Activated CD8-positive, alpha-beta memory T cell treated with anti-CD3 and anti-CD28 coated beads, Interleukin-2, amount 10 ng/mL, durations not matched to agents 7 days and 5 days (primary cell): ENCODE measurements at regions not wholly inside any gene's neighbourhood (a gene's known extent, or its start where the extent isn't known, plus 50 kb on each side); places are given as distances from the start of the nearest gene placed in this dataset.
"Not testable (repeated sequence)": the region's sequence is repeated elsewhere in the genome, so short reads cannot be mapped to it uniquely, and the experiment has no call there.

Experiments
- ATAC-seq: fragments of 150-1000 bp; cut with Tn5 transposase; one replicate; pipeline ENCODE4 v1.10.0; 2021; ENCODE audit warnings: moderate library complexity
- CTCF ChIA-PET: fragments of 350-600 bp; sonication (Branson Sonifier 250); formaldehyde crosslinking; loops from one replicate; lab custom pipeline; 2021; ENCODE audit warnings: antibody characterized with exemption; lab: Charles Lee
- DNase-seq: peaks from one replicate; pipeline ENCODE4 v3.0.0-alpha.2; 2020
- H3K27ac Mint-ChIP-seq: one replicate; pipeline ENCODE4 v1.8.0; 2021; ENCODE audit warnings: mild to moderate bottlenecking, mixed read lengths
- H3K27me3 Mint-ChIP-seq: one replicate; pipeline ENCODE4 v1.8.0; 2021; ENCODE audit warnings: mixed read lengths
- H3K36me3 Mint-ChIP-seq: one replicate; pipeline ENCODE4 v1.8.0; 2021; ENCODE audit warnings: mild to moderate bottlenecking, mixed read lengths
- H3K4me1 Mint-ChIP-seq: one replicate; pipeline ENCODE4 v1.8.0; 2021; ENCODE audit warnings: mixed read lengths
- H3K4me3 Mint-ChIP-seq: one replicate; pipeline ENCODE4 v1.8.0; 2021; ENCODE audit warnings: mild to moderate bottlenecking, moderate library complexity, mixed read lengths
- H3K9me3 Mint-ChIP-seq: one replicate; pipeline ENCODE4 v1.8.0; 2022; ENCODE audit warnings: low read depth, mixed read lengths

- no peak overlapping the region for H3K4me3 Mint-ChIP-seq
- no peaks in the 10 kb centered on the region for H3K4me1 Mint-ChIP-seq
- H3K27me3 Mint-ChIP-seq, result no peaks in the 10 kb centered on the region
- DNase-seq (no peak), ATAC-seq (no peak)
- H3K9me3 Mint-ChIP-seq, result no peaks in the 10 kb centered on the region
- H3K36me3 Mint-ChIP-seq, result no peaks in the 10 kb centered on the region
- CTCF ChIA-PET, result interaction anchor here (1.2 kb wide), 1 partner anchor 57 kb away, joined by 3 read pairs; no protein-coding TSS in a partner anchor
- H3K27ac Mint-ChIP-seq, result no peak overlapping the region
These were observed 108.8 kb upstream of the TCF21 start for GRCh38 chr6:133779916-133780695.

GRCh38 chr6:133786016-133786415, 102.9 kb upstream of the TCF21 start:
- no peak for DNase-seq
- H3K9me3 Mint-ChIP-seq, result no peaks in the 10 kb centered on the region
- CTCF ChIA-PET, result no interaction called here
- ATAC-seq, result no peak
- no peaks in the 10 kb centered on the region for H3K4me1 Mint-ChIP-seq
- H3K27ac Mint-ChIP-seq, result no peak overlapping the region
- no peaks in the 10 kb centered on the region for H3K27me3 Mint-ChIP-seq
- H3K36me3 Mint-ChIP-seq, result no peaks in the 10 kb centered on the region
- H3K4me3 Mint-ChIP-seq, result no peak overlapping the region

- no peak for DNase-seq
- H3K36me3 Mint-ChIP-seq, result no peaks in the 10 kb centered on the region
- no peak overlapping the region for H3K4me3 Mint-ChIP-seq
- no peaks in the 10 kb centered on the region for H3K27me3 Mint-ChIP-seq
- no peak for ATAC-seq
- H3K4me1 Mint-ChIP-seq, result no peaks in the 10 kb centered on the region
- CTCF ChIA-PET, result no interaction called here
- no peak overlapping the region for H3K27ac Mint-ChIP-seq
- H3K9me3 Mint-ChIP-seq, result no peaks in the 10 kb centered on the region
These were observed 101.8 kb upstream of the TCF21 start for GRCh38 chr6:133787122-133787521.

- no peak overlapping the region for H3K27ac Mint-ChIP-seq
- ATAC-seq (no peak), DNase-seq (no peak)
- H3K27me3 Mint-ChIP-seq, result no peaks in the 10 kb centered on the region
- no peak overlapping the region for H3K4me3 Mint-ChIP-seq
- CTCF ChIA-PET, result no interaction called here
- no peaks in the 10 kb centered on the region for H3K9me3 Mint-ChIP-seq
- H3K36me3 Mint-ChIP-seq, result no peaks in the 10 kb centered on the region
- H3K4me1 Mint-ChIP-seq, result no peaks in the 10 kb centered on the region
These were observed 100.9 kb upstream of the TCF21 start for GRCh38 chr6:133787859-133788505.

- Mint-ChIP-seq H3K27ac (no peak overlapping the region), H3K4me3 (no peak overlapping the region), H3K9me3 (no peaks in the 10 kb centered on the region), H3K36me3 (no peaks in the 10 kb centered on the region), H3K27me3 (no peaks in the 10 kb centered on the region), H3K4me1 (no peaks in the 10 kb centered on the region)
- CTCF ChIA-PET, result no interaction called here
- DNase-seq (no peak), ATAC-seq (no peak)
These were observed 100.4 kb upstream of the TCF21 start for GRCh38 chr6:133788556-133788955.

GRCh38 chr6:133789449-133789848, 99.5 kb upstream of the TCF21 start:
- ATAC-seq, H3K36me3 Mint-ChIP-seq, DNase-seq, H3K27ac Mint-ChIP-seq, H3K27me3 Mint-ChIP-seq, H3K4me3 Mint-ChIP-seq, H3K4me1 Mint-ChIP-seq, CTCF ChIA-PET, H3K9me3 Mint-ChIP-seq: not testable (repeated sequence)

- H3K4me1 Mint-ChIP-seq, H3K27me3 Mint-ChIP-seq, DNase-seq, H3K36me3 Mint-ChIP-seq, ATAC-seq, H3K27ac Mint-ChIP-seq, H3K9me3 Mint-ChIP-seq, CTCF ChIA-PET, H3K4me3 Mint-ChIP-seq: not testable (repeated sequence)
These were observed 98.2 kb upstream of the TCF21 start for GRCh38 chr6:133790756-133791155.

- CTCF ChIA-PET, H3K36me3 Mint-ChIP-seq, H3K9me3 Mint-ChIP-seq, H3K27me3 Mint-ChIP-seq, H3K27ac Mint-ChIP-seq, DNase-seq, ATAC-seq, H3K4me1 Mint-ChIP-seq, H3K4me3 Mint-ChIP-seq: not testable (repeated sequence)
These were observed 93.9 kb upstream of the TCF21 start for GRCh38 chr6:133795051-133795450.

- DNase-seq (no peak), ATAC-seq (no peak)
- CTCF ChIA-PET, result interaction anchor here (0.6 kb wide), 1 partner anchor 22 kb away, joined by 3 read pairs; no protein-coding TSS in a partner anchor
- no peaks in the 10 kb centered on the region for H3K27me3 Mint-ChIP-seq
- H3K4me3 Mint-ChIP-seq, result no peak overlapping the region
- H3K27ac Mint-ChIP-seq, result no peak overlapping the region
- H3K36me3 Mint-ChIP-seq, result no peaks in the 10 kb centered on the region
- no peaks in the 10 kb centered on the region for H3K4me1 Mint-ChIP-seq
- H3K9me3 Mint-ChIP-seq, result no peaks in the 10 kb centered on the region
These were observed 92.7 kb upstream of the TCF21 start for GRCh38 chr6:133796235-133796634.

- no peak overlapping the region for H3K4me3 Mint-ChIP-seq
- CTCF ChIA-PET, result no interaction called here
- ATAC-seq (no peak), DNase-seq (no peak)
- no peaks in the 10 kb centered on the region for H3K9me3 Mint-ChIP-seq
- H3K36me3 Mint-ChIP-seq, result no peaks in the 10 kb centered on the region
- no peaks in the 10 kb centered on the region for H3K27me3 Mint-ChIP-seq
- no peaks in the 10 kb centered on the region for H3K4me1 Mint-ChIP-seq
- H3K27ac Mint-ChIP-seq, result no peak overlapping the region
These were observed 89.9 kb upstream of the TCF21 start for GRCh38 chr6:133799043-133799442.

GRCh38 chr6:133802861-133803260, 86.1 kb upstream of the TCF21 start:
- H3K27ac Mint-ChIP-seq, result no peak overlapping the region
- CTCF ChIA-PET, result no interaction called here
- ATAC-seq, result no peak
- H3K4me3 Mint-ChIP-seq, result no peak overlapping the region
- H3K36me3 Mint-ChIP-seq, result no peaks in the 10 kb centered on the region
- DNase-seq, result no peak
- H3K9me3 Mint-ChIP-seq, result no peaks in the 10 kb centered on the region
- H3K27me3 Mint-ChIP-seq, result peaks cover 4% of the 10 kb centered on the region
- no peaks in the 10 kb centered on the region for H3K4me1 Mint-ChIP-seq

GRCh38 chr6:133804265-133804664, 84.6 kb upstream of the TCF21 start:
- no peaks in the 10 kb centered on the region for H3K9me3 Mint-ChIP-seq
- H3K27me3 Mint-ChIP-seq, result peaks cover 7% of the 10 kb centered on the region
- CTCF ChIA-PET, result no interaction called here
- ATAC-seq, result no peak
- DNase-seq, result no peak
- H3K4me1 Mint-ChIP-seq, result no peaks in the 10 kb centered on the region
- H3K4me3 Mint-ChIP-seq, result no peak overlapping the region
- H3K36me3 Mint-ChIP-seq, result no peaks in the 10 kb centered on the region
- no peak overlapping the region for H3K27ac Mint-ChIP-seq

- H3K27me3 Mint-ChIP-seq, result peaks cover 7% of the 10 kb centered on the region
- no peaks in the 10 kb centered on the region for H3K9me3 Mint-ChIP-seq
- H3K27ac Mint-ChIP-seq, result no peak overlapping the region
- H3K4me1 Mint-ChIP-seq, result no peaks in the 10 kb centered on the region
- CTCF ChIA-PET, result no interaction called here
- no peak overlapping the region for H3K4me3 Mint-ChIP-seq
- ATAC-seq, result no peak
- no peak for DNase-seq
- no peaks in the 10 kb centered on the region for H3K36me3 Mint-ChIP-seq
These were observed 83.0 kb upstream of the TCF21 start for GRCh38 chr6:133805876-133806275.
